HCT116 (cell line): ENCODE measurements at regions not wholly inside any gene's neighbourhood (a gene's known extent, or its start where the extent isn't known, plus 50 kb on each side); places are given as distances from the start of the nearest gene placed in this dataset.

Experiments used
- ATAC-seq: fragments of 200-7000 bp; cut with Tn5 transposase; 2 replicates; pipeline ENCODE4 v1.9.1; 2020; ENCODE audit warnings: mild to moderate bottlenecking, moderate library complexity
- BruUV-seq: library from RNA; stranded (reverse); fragments of 400-500 nt; replicated peaks from 2 replicates; lab custom pipeline; 2021; lab: Mats Ljungman, UMichigan
- CTCF ChIA-PET: fragments of 300-600 bp; sonication (Branson Sonifier 250); formaldehyde crosslinking; loops from one replicate; lab custom pipeline; 2021; ENCODE audit warnings: antibody characterized with exemption; lab: Charles Lee
- POLR2A ChIA-PET: fragments of 300-600, 350-600 bp; sonication (Branson Sonifier 250); formaldehyde crosslinking; loops from one replicate; lab custom pipeline; 2021; ENCODE audit warnings: antibody characterized with exemption; lab: Charles Lee
- RAD21 ChIA-PET, 2 experiments: fragments of 300-600 bp; sonication (Branson Sonifier 250); formaldehyde crosslinking; loops; one replicate each; lab custom pipeline; 2023; ENCODE audit warnings: low total read pairs in 2 of 2; ENCODE audit not compliant: uncharacterized antibody in 2 of 2, unreplicated experiment in 2 of 2, low non-redundant PET in 1 of 2; lab: Charles Lee
- DNase-seq: peaks from one replicate; pipeline ENCODE4 v3.0.0-alpha.2; 2010; ENCODE audit warnings: low read depth, low spot score
- H2AFZ ChIP-seq: fragments of 200-600 bp; shearing (Covaris generic), sonication (generic); 2 replicates; pipeline ENCODE4 v1.6.1; 2017; ENCODE audit warnings: low read depth, mixed run types, mixed read lengths, antibody characterized with exemption, low read length; ENCODE audit not compliant: poor library complexity, severe bottlenecking
- H3K27ac ChIP-seq: 2 replicates; pipeline ENCODE4 v1.5.1; 2012; ENCODE audit warnings: low read depth, low read length
- H3K27me3 ChIP-seq: fragments of 200-600 bp; sonication (generic); 2 replicates; pipeline ENCODE4 v1.6.1; 2016; ENCODE audit warnings: mixed run types, low read length, mixed read lengths; ENCODE audit not compliant: insufficient read depth
- H3K36me3 ChIP-seq, 2 experiments: fragments of 200-500 bp in 1 of 2; fragments of 200-600 bp in 1 of 2; sonication (Bioruptor generic) in 1 of 2; sonication (generic) in 1 of 2; 2 replicates each; pipeline versions ENCODE4 v1.5.1 to v1.6.1; 2014 to 2016; ENCODE audit warnings: low read length in 2 of 2, inconsistent platforms in 1 of 2, mixed read lengths in 1 of 2, mixed run types in 1 of 2; ENCODE audit not compliant: insufficient read depth in 2 of 2, control insufficient read depth in 1 of 2
- H3K4me1 ChIP-seq, 2 experiments: fragments of 200-600 bp in 1 of 2; sonication (generic) in 1 of 2; 2 replicates each; pipeline versions ENCODE4 v1.5.1 to v1.6.1; 2012 to 2017; ENCODE audit warnings: low read length in 2 of 2, inconsistent platforms in 1 of 2, mild to moderate bottlenecking in 1 of 2, mixed read lengths in 1 of 2, mixed run types in 1 of 2, moderate library complexity in 1 of 2; ENCODE audit not compliant: insufficient read depth in 2 of 2, control insufficient read depth in 1 of 2
- H3K4me2 ChIP-seq: fragments of 200-600 bp; sonication (generic); 2 replicates; pipeline ENCODE4 v1.6.1; 2017; ENCODE audit warnings: mixed run types, low read length, mixed read lengths
- H3K4me3 ChIP-seq, 2 experiments: fragments of 200-600 bp in 1 of 2; sonication (generic) in 1 of 2; replicated peaks in 1 of 2; 2 replicates each; pipeline ENCODE4 v1.5.1; 2011 to 2016; ENCODE audit warnings: low read length in 2 of 2, control low read depth in 1 of 2, low read depth in 1 of 2, mild to moderate bottlenecking in 1 of 2, mixed read lengths in 1 of 2, mixed run types in 1 of 2
- H3K79me2 ChIP-seq: fragments of 200-600 bp; sonication (generic); 2 replicates; pipeline ENCODE4 v1.6.1; 2017; ENCODE audit warnings: mild to moderate bottlenecking, mixed run types, low read length, moderate library complexity, mixed read lengths; ENCODE audit not compliant: insufficient read depth
- H3K9ac ChIP-seq: fragments of 200-600 bp; sonication (generic); 2 replicates; pipeline ENCODE4 v1.6.1; 2016; ENCODE audit warnings: low read length, mixed read lengths
- H3K9me2 ChIP-seq: fragments of 200-600 bp; sonication (generic), shearing (Covaris generic); 2 replicates; pipeline ENCODE4 v1.6.1; 2017; ENCODE audit warnings: mixed run types, mild to moderate bottlenecking, moderate library complexity; ENCODE audit not compliant: insufficient read depth
- H3K9me3 ChIP-seq, 2 experiments: fragments of 200-500 bp in 1 of 2; fragments of 200-600 bp in 1 of 2; sonication (Bioruptor generic) in 1 of 2; sonication (generic) in 1 of 2; 2 replicates each; pipeline ENCODE4 v1.6.1; 2014 to 2017; ENCODE audit warnings: low read length in 2 of 2, mixed read lengths in 2 of 2, inconsistent platforms in 1 of 2, low read depth in 1 of 2, mild to moderate bottlenecking in 1 of 2, mixed run types in 1 of 2, moderate library complexity in 1 of 2; ENCODE audit not compliant: control insufficient read depth in 1 of 2, insufficient read depth in 1 of 2
- H4K20me1 ChIP-seq: fragments of 200-600 bp; sonication (generic), shearing (Covaris generic); 2 replicates; pipeline ENCODE4 v1.6.1; 2017; ENCODE audit warnings: mixed run types, mild to moderate bottlenecking, moderate library complexity; ENCODE audit not compliant: insufficient read depth
- CTCF ChIP-seq, 3 experiments: fragments of 200-600 bp in 1 of 3; sonication (generic) in 1 of 3; IDR thresholded peaks in 2 of 3; conservative IDR thresholded peaks in 1 of 3; 2 replicates each; pipeline ENCODE4 v1.5.1; 2012 to 2017; ENCODE audit warnings: low read depth in 2 of 3, low read length in 2 of 3, antibody characterized with exemption in 1 of 3, borderline replicate concordance in 1 of 3, control low read depth in 1 of 3, mild to moderate bottlenecking in 1 of 3, mixed read lengths in 1 of 3, mixed run types in 1 of 3, moderate library complexity in 1 of 3; ENCODE audit not compliant: insufficient read depth in 1 of 3
- EGR1 ChIP-seq: IDR thresholded peaks from 2 replicates; pipeline ENCODE4 v1.6.1; 2012; ENCODE audit warnings: low read depth
- ELF1 ChIP-seq: IDR thresholded peaks from 2 replicates; pipeline ENCODE4 v1.6.1; 2012; ENCODE audit warnings: low read depth, borderline replicate concordance
- EZH2 ChIP-seq: fragments of 200-600 bp; sonication (generic); IDR thresholded peaks from 2 replicates; pipeline ENCODE4 v1.6.1; 2017; ENCODE audit warnings: antibody characterized with exemption, mixed run types
- JUND ChIP-seq: IDR thresholded peaks from 2 replicates; pipeline ENCODE4 v1.6.1; 2012
- POLR2AphosphoS5 ChIP-seq: IDR thresholded peaks from 2 replicates; pipeline ENCODE4 v1.6.1; 2011; ENCODE audit warnings: mild to moderate bottlenecking, low read depth, low read length, moderate library complexity
- REST ChIP-seq: IDR thresholded peaks from 2 replicates; pipeline ENCODE4 v1.6.1; 2012; ENCODE audit warnings: low read depth
- SIN3A ChIP-seq: IDR thresholded peaks from 2 replicates; pipeline ENCODE4 v1.6.1; 2012; ENCODE audit warnings: low read depth
- TCF7L2 ChIP-seq: IDR thresholded peaks from 2 replicates; pipeline ENCODE4 v1.7.0; 2011; ENCODE audit warnings: borderline replicate concordance, inconsistent platforms; ENCODE audit not compliant: insufficient read depth, insufficient read length; ENCODE audit errors: extremely low read depth
- YY1 ChIP-seq: IDR thresholded peaks from 2 replicates; pipeline ENCODE4 v1.6.1; 2011; ENCODE audit warnings: low read length, low read depth, moderate library complexity, mild to moderate bottlenecking; ENCODE audit not compliant: insufficient replicate concordance; ENCODE audit errors: extremely low read depth
- intact Hi-C: fragments of 100-400 bp; cut with micrococcal nuclease; formaldehyde crosslinking; loops from 2 replicates; pipeline ENCODE4 v1.10.0; 2022

GRCh38 chr10:130728531-130729215 is 582.8 kb downstream of the TCERG1L start:
- Histone ChIP-seq H3K4me1 (no peaks in the 10 kb centered on the region), H3K36me3 (no peaks in the 10 kb centered on the region), H3K27me3 (no peaks in the 10 kb centered on the region), H2AFZ (no peak overlapping the region), H3K79me2 (no peaks in the 10 kb centered on the region), H3K4me3 (no peak overlapping the region), H3K4me2 (no peak overlapping the region), H3K27ac (no peak overlapping the region), H3K9me3 (no peaks in the 10 kb centered on the region), H3K9ac (no peak overlapping the region), H4K20me1 (no peaks in the 10 kb centered on the region), H3K9me2 (no peaks in the 10 kb centered on the region)
- intact Hi-C loops = no loop called here
- ChIA-PET POLR2A (no interaction called here), RAD21 (no interaction called here), CTCF (no interaction called here)
- ATAC-seq (no peak), DNase-seq (no peak)
- no TSS peak for BruUV-seq
- TF ChIP-seq POLR2AphosphoS5 = no peak
- no peak for TF ChIP-seq JUND
- no peak for TF ChIP-seq SIN3A
- TF ChIP-seq EGR1 = no peak
- no peak for TF ChIP-seq ELF1
- TF ChIP-seq REST = no peak

- Histone ChIP-seq H3K4me3 (no peak overlapping the region), H3K36me3 (no peaks in the 10 kb centered on the region), H3K4me2 (no peak overlapping the region), H3K9ac (no peak overlapping the region), H3K4me1 (no peaks in the 10 kb centered on the region), H3K27me3 (no peaks in the 10 kb centered on the region), H4K20me1 (no peaks in the 10 kb centered on the region), H3K79me2 (no peaks in the 10 kb centered on the region), H3K9me3 (no peaks in the 10 kb centered on the region), H3K9me2 (no peaks in the 10 kb centered on the region), H2AFZ (no peak overlapping the region), H3K27ac (no peak overlapping the region)
- RAD21 ChIA-PET = no interaction called here
- CTCF ChIA-PET = no interaction called here
- POLR2A ChIA-PET = no interaction called here
- intact Hi-C loops = no loop called here
- no peak for ATAC-seq
- no TSS peak for BruUV-seq
- no peak for DNase-seq
- TF ChIP-seq CTCF (IDR thresholded peaks at IDR 0.05 in 2 of 3, conservative IDR thresholded peaks at IDR 0.05 in 1 of 3; ENCODE audit: borderline replicate concordance in 1 of 3, insufficient read depth in 1 of 3, low read depth in 2 of 3, low read length in 2 of 3) = no peak
- no peak for TF ChIP-seq EZH2
- TF ChIP-seq TCF7L2 = no peak
- no peak for TF ChIP-seq YY1
- TF ChIP-seq REST = no peak
These were observed 581.6 kb downstream of the TCERG1L start for GRCh38 chr10:130729876-130730275.
